ENCODE measurements at regions not wholly inside any gene's neighbourhood (a gene's known extent, or its start where the extent isn't known, plus 50 kb on each side); places are given as distances from the start of the nearest gene placed in this dataset.
"Not testable (repeated sequence)": the region's sequence is repeated elsewhere in the genome, so short reads cannot be mapped to it uniquely, and the experiment has no call there.

- 69% methylated on average over 5 of the region's 5 CpGs for WGBS
- H3K9me3 ChIP-seq: peaks cover 0 to 16% (median 0%) of the 10 kb centered on the region in 4 donors
- intact Hi-C loops (cut with DNase I): no loop called here
- no peak overlapping the region for H3K27ac ChIP-seq (replicated peaks in 1 of 4)
- H3K36me3 ChIP-seq: no peaks in the 10 kb centered on the region
- no peaks in the 10 kb centered on the region for H3K4me1 ChIP-seq
- H3K27me3 ChIP-seq: no peaks in the 10 kb centered on the region
- TF ChIP-seq POLR2A (IDR thresholded peaks at IDR 0.05; ENCODE audit: low read depth) (no peak), POLR2AphosphoS5 (IDR thresholded peaks at IDR 0.05) (no peak), EP300 (IDR thresholded peaks at IDR 0.05) (no peak)
- DNase-seq (ENCODE audit: extremely low spot score): no peak
- no peak overlapping the region for H3K4me3 ChIP-seq
These were observed 1400.1 kb downstream of the CDH8 start for GRCh38 chr16:60636117-60636516.

- Histone ChIP-seq H3K27ac (replicated peaks in 1 of 4) (no peak overlapping the region), H3K9me3 (peaks cover 0 to 16% (median 2%) of the 10 kb centered on the region in 4 donors), H3K4me3 (no peak overlapping the region), H3K4me1 (no peaks in the 10 kb centered on the region), H3K27me3 (no peaks in the 10 kb centered on the region), H3K36me3 (no peaks in the 10 kb centered on the region)
- DNase-seq (ENCODE audit: extremely low spot score): no peak
- 74% methylated on average over 1 of the region's 1 CpG for WGBS
- intact Hi-C loops (cut with DNase I): no loop called here
- TF ChIP-seq EP300 (IDR thresholded peaks at IDR 0.05): no peak
- TF ChIP-seq POLR2AphosphoS5 (IDR thresholded peaks at IDR 0.05): no peak
- TF ChIP-seq CTCF (IDR thresholded peaks at IDR 0.05): no peak
- TF ChIP-seq POLR2A (IDR thresholded peaks at IDR 0.05; ENCODE audit: low read depth): no peak
These were observed 1400.7 kb downstream of the CDH8 start for GRCh38 chr16:60635548-60635947.

GRCh38 chr16:60611844-60612243 is 1424.4 kb downstream of the CDH8 start:
- H3K4me3 ChIP-seq: no peak overlapping the region
- intact Hi-C loops (cut with DNase I): no loop called here
- no peak for TF ChIP-seq POLR2AphosphoS5 (IDR thresholded peaks at IDR 0.05)
- no peak for TF ChIP-seq EP300 (IDR thresholded peaks at IDR 0.05)
- no peak for TF ChIP-seq POLR2A (IDR thresholded peaks at IDR 0.05; ENCODE audit: low read depth)
- TF ChIP-seq CTCF (IDR thresholded peaks at IDR 0.05): no peak

GRCh38 chr16:60608971-60609370 is 1427.3 kb downstream of the CDH8 start:
- WGBS: 63% methylated on average over 2 of the region's 2 CpGs
- intact Hi-C loops (cut with DNase I): no loop called here
- no peaks in the 10 kb centered on the region for H3K27me3 ChIP-seq

More at GRCh38 chr16:60611844-60612243, 1424.4 kb downstream of the CDH8 start:
- DNase-seq (ENCODE audit: extremely low spot score): no peak
- H3K27ac ChIP-seq (replicated peaks in 1 of 4): no peak overlapping the region
- H3K36me3 ChIP-seq: no peaks in the 10 kb centered on the region
- H3K9me3 ChIP-seq: no peaks in the 10 kb centered on the region
- no peaks in the 10 kb centered on the region for H3K27me3 ChIP-seq
- no peaks in the 10 kb centered on the region for H3K4me1 ChIP-seq

GRCh38 chr16:60605652-60606051 is 1430.6 kb downstream of the CDH8 start:
- H3K4me1 ChIP-seq; intact Hi-C loops (cut with DNase I); H3K9me3 ChIP-seq; H3K27ac ChIP-seq (replicated peaks in 1 of 4); H3K36me3 ChIP-seq; H3K4me3 ChIP-seq; DNase-seq (ENCODE audit: extremely low spot score); H3K27me3 ChIP-seq: not testable (repeated sequence)
- no CpG with 5 or more reads among the region's 3 CpGs for WGBS

More at GRCh38 chr16:60608971-60609370, 1427.3 kb downstream of the CDH8 start:
- Histone ChIP-seq H3K4me1 (no peaks in the 10 kb centered on the region), H3K9me3 (no peaks in the 10 kb centered on the region), H3K4me3 (no peak overlapping the region), H3K27ac (replicated peaks in 1 of 4) (no peak overlapping the region), H3K36me3 (no peaks in the 10 kb centered on the region)
- TF ChIP-seq POLR2A (IDR thresholded peaks at IDR 0.05; ENCODE audit: low read depth): no peak
- TF ChIP-seq CTCF (IDR thresholded peaks at IDR 0.05): no peak
- TF ChIP-seq EP300 (IDR thresholded peaks at IDR 0.05): no peak
- no peak for TF ChIP-seq POLR2AphosphoS5 (IDR thresholded peaks at IDR 0.05)
- DNase-seq (ENCODE audit: extremely low spot score): no peak

GRCh38 chr16:60605176-60605575 is 1431.1 kb downstream of the CDH8 start:
- no peaks in the 10 kb centered on the region for H3K27me3 ChIP-seq
- H3K4me3 ChIP-seq: no peak overlapping the region
- 84% methylated on average over 3 of the region's 3 CpGs for WGBS
- DNase-seq (ENCODE audit: extremely low spot score): no peak
- H3K9me3 ChIP-seq: no peaks in the 10 kb centered on the region
- no peak for TF ChIP-seq POLR2A (IDR thresholded peaks at IDR 0.05; ENCODE audit: low read depth)
- no peak for TF ChIP-seq CTCF (IDR thresholded peaks at IDR 0.05)
- TF ChIP-seq EP300 (IDR thresholded peaks at IDR 0.05): no peak
- no peak for TF ChIP-seq POLR2AphosphoS5 (IDR thresholded peaks at IDR 0.05)
- H3K4me1 ChIP-seq: no peaks in the 10 kb centered on the region
- H3K27ac ChIP-seq (replicated peaks in 1 of 4): no peak overlapping the region
- intact Hi-C loops (cut with DNase I): no loop called here
- H3K36me3 ChIP-seq: no peaks in the 10 kb centered on the region
